HG02623 (cell line): ENCODE measurements at regions not wholly inside any gene's neighbourhood (a gene's known extent, or its start where the extent isn't known, plus 50 kb on each side); places are given as distances from the start of the nearest gene placed in this dataset.

ENCODE experiments used
- ATAC-seq: cut with Tn5 transposase; IDR thresholded peaks from one replicate; pipeline ENCODE4 v1.9.1; 2021; ENCODE audit warnings: moderate library complexity; ENCODE audit not compliant: unreplicated experiment

GRCh38 chr12:124504273-124505000, 63.0 kb downstream of the NCOR2 start:
- ATAC-seq: no peak

- no peak for ATAC-seq
Measured at GRCh38 chr12:124503305-124503704, 64.1 kb downstream of the NCOR2 start.

- ATAC-seq: no peak
Measured at GRCh38 chr12:124502379-124502778, 65.0 kb downstream of the NCOR2 start.

- no peak for ATAC-seq
Measured at GRCh38 chr12:124501827-124502226, 65.6 kb downstream of the NCOR2 start.

- ATAC-seq: no peak
Measured at GRCh38 chr12:124501112-124501561, 66.3 kb downstream of the NCOR2 start.

- no peak for ATAC-seq
Measured at GRCh38 chr12:124499898-124500244, 67.5 kb downstream of the NCOR2 start.

- ATAC-seq: no peak
Measured at GRCh38 chr12:124499190-124499753, 68.1 kb downstream of the NCOR2 start.

GRCh38 chr12:124498275-124499189, 68.9 kb downstream of the NCOR2 start:
- ATAC-seq: no peak

- no peak for ATAC-seq
Measured at GRCh38 chr12:124497658-124498057, 69.8 kb downstream of the NCOR2 start.

- no peak for ATAC-seq
Measured at GRCh38 chr12:124497039-124497438, 70.4 kb downstream of the NCOR2 start.

- ATAC-seq: no peak
Measured at GRCh38 chr12:124496584-124496983, 70.8 kb downstream of the NCOR2 start.

GRCh38 chr12:124495194-124495983, 72.0 kb downstream of the NCOR2 start:
- no peak for ATAC-seq

- no peak for ATAC-seq
Measured at GRCh38 chr12:124494751-124495129, 72.7 kb downstream of the NCOR2 start.

GRCh38 chr12:124493809-124494750, 73.3 kb downstream of the NCOR2 start:
- ATAC-seq: peak; percentile 94

- no peak for ATAC-seq
Measured at GRCh38 chr12:124492879-124493808, 74.3 kb downstream of the NCOR2 start.

GRCh38 chr12:124491856-124492420, 75.5 kb downstream of the NCOR2 start:
- no peak for ATAC-seq

GRCh38 chr12:124491310-124491709, 76.1 kb downstream of the NCOR2 start:
- ATAC-seq: no peak

- no peak for ATAC-seq
Measured at GRCh38 chr12:124490584-124491305, 76.7 kb downstream of the NCOR2 start.
